Neural progenitor cell (in vitro differentiated cells): ENCODE measurements at regions not wholly inside any gene's neighbourhood (a gene's known extent, or its start where the extent isn't known, plus 50 kb on each side); places are given as distances from the start of the nearest gene placed in this dataset.

Experiments
- DNase-seq: peaks from one replicate; pipeline ENCODE4 v3.0.0-alpha.2; 2016; ENCODE audit warnings: low spot score
- H2AFZ ChIP-seq: fragments of 200-600 bp; sonication (generic); replicated peaks from 2 replicates; pipeline ENCODE4 v1.6.1; 2016; ENCODE audit warnings: antibody characterized with exemption
- H3F3A ChIP-seq: fragments of 200-600 bp; sonication (generic); 2 replicates; pipeline ENCODE4 v1.6.1; 2016; ENCODE audit warnings: antibody characterized with exemption, low read depth
- H3K27ac ChIP-seq: fragments of 200-600 bp; sonication (generic); 2 replicates; pipeline ENCODE4 v1.5.1; 2016; ENCODE audit warnings: mild to moderate bottlenecking
- H3K27me3 ChIP-seq: fragments of 200-600 bp; sonication (generic); 2 replicates; pipeline ENCODE4 v1.6.1; 2016; ENCODE audit warnings: mild to moderate bottlenecking, moderate library complexity
- H3K36me3 ChIP-seq: fragments of 200-600 bp; sonication (generic); 2 replicates; pipeline ENCODE4 v1.5.1; 2016
- H3K4me1 ChIP-seq: fragments of 200-600 bp; sonication (generic); 2 replicates; pipeline ENCODE4 v1.6.1; 2016; ENCODE audit warnings: mixed run types
- H3K4me2 ChIP-seq: fragments of 200-600 bp; sonication (generic); 2 replicates; pipeline ENCODE4 v1.6.1; 2016
- H3K4me3 ChIP-seq: fragments of 200-600 bp; sonication (generic); 2 replicates; pipeline ENCODE4 v1.5.1; 2016
- H3K79me2 ChIP-seq: fragments of 200-600 bp; sonication (generic); 2 replicates; pipeline ENCODE4 v1.6.1; 2016; ENCODE audit warnings: low read depth
- H3K9ac ChIP-seq: fragments of 200-600 bp; sonication (generic); 2 replicates; pipeline ENCODE4 v1.6.1; 2016
- H3K9me3 ChIP-seq: fragments of 200-600 bp; sonication (generic); 2 replicates; pipeline ENCODE4 v1.5.1; 2016; ENCODE audit warnings: low read depth
- H4K20me1 ChIP-seq: fragments of 200-600 bp; sonication (generic); 2 replicates; pipeline ENCODE4 v1.6.1; 2016; ENCODE audit warnings: low read depth
- H3K27ac Mint-ChIP-seq: 3 replicates; pipeline ENCODE4 v1.8.0; 2021; ENCODE audit warnings: mixed read lengths
- H3K27me3 Mint-ChIP-seq: 2 replicates; pipeline ENCODE4 v1.8.0; 2022; ENCODE audit warnings: low read depth, mild to moderate bottlenecking, inconsistent platforms, moderate library complexity, mixed read lengths; ENCODE audit not compliant: insufficient read depth
- H3K36me3 Mint-ChIP-seq: 3 replicates; pipeline ENCODE4 v1.8.0; 2021; ENCODE audit warnings: mixed read lengths
- H3K4me1 Mint-ChIP-seq: 3 replicates; pipeline ENCODE4 v1.8.0; 2021; ENCODE audit warnings: mixed read lengths
- H3K4me3 Mint-ChIP-seq: 3 replicates; pipeline ENCODE4 v1.8.0; 2021; ENCODE audit warnings: mild to moderate bottlenecking, moderate library complexity, mixed read lengths
- H3K9me3 Mint-ChIP-seq: 3 replicates; pipeline ENCODE4 v1.8.0; 2020; ENCODE audit warnings: mixed read lengths
- CTCF ChIP-seq: fragments of 200-600 bp; sonication (generic); IDR thresholded peaks from 2 replicates; pipeline ENCODE4 v1.5.1; 2017; ENCODE audit warnings: antibody characterized with exemption, mild to moderate bottlenecking
- EZH2 ChIP-seq: fragments of 200-600 bp; sonication (generic); IDR thresholded peaks from 2 replicates; pipeline ENCODE4 v1.6.1; 2017; ENCODE audit warnings: antibody characterized with exemption, mild to moderate bottlenecking, moderate library complexity
- EZH2phosphoT487 ChIP-seq: fragments of 200-600 bp; sonication (generic); IDR thresholded peaks from 2 replicates; pipeline ENCODE4 v1.6.1; 2017; ENCODE audit warnings: antibody characterized with exemption

- H3K79me2 ChIP-seq: no peaks in the 10 kb centered on the region
- peaks cover 2% of the 10 kb centered on the region for H3K9me3 Mint-ChIP-seq
- H3K4me3 Mint-ChIP-seq: no peak overlapping the region
- peaks cover 22% of the 10 kb centered on the region for H3K27me3 Mint-ChIP-seq
- peaks cover 20% of the 10 kb centered on the region for H3K4me1 Mint-ChIP-seq
- no peaks in the 10 kb centered on the region for H4K20me1 ChIP-seq
- H3F3A ChIP-seq: no peaks in the 10 kb centered on the region
- DNase-seq: no peak
- no peaks in the 10 kb centered on the region for H3K27me3 ChIP-seq
- H2AFZ ChIP-seq: no peak overlapping the region
- H3K36me3 Mint-ChIP-seq: no peaks in the 10 kb centered on the region
- no peak overlapping the region for H3K9ac ChIP-seq
- TF ChIP-seq EZH2phosphoT487 (no peak), EZH2 (no peak), CTCF (no peak)
- no peak overlapping the region for H3K4me3 ChIP-seq
- peaks cover 13% of the 10 kb centered on the region for H3K4me1 ChIP-seq
- H3K9me3 ChIP-seq: no peaks in the 10 kb centered on the region
- no peak overlapping the region for H3K27ac ChIP-seq
- H3K36me3 ChIP-seq: no peaks in the 10 kb centered on the region
- no peak overlapping the region for H3K4me2 ChIP-seq
- no peak overlapping the region for H3K27ac Mint-ChIP-seq
Observed at GRCh38 chr3:44110648-44111047, 131.0 kb upstream of the TOPAZ1 start.

GRCh38 chr3:44111482-44111881 lies 130.2 kb upstream of the TOPAZ1 start:
- H3K4me1 Mint-ChIP-seq: peaks cover 12% of the 10 kb centered on the region

GRCh38 chr3:44114142-44114541 lies 127.5 kb upstream of the TOPAZ1 start:
- DNase-seq: peak; percentile 70
- Histone ChIP-seq H3K4me1 (no peaks in the 10 kb centered on the region), H3K36me3 (no peaks in the 10 kb centered on the region), H3K4me3 (no peak overlapping the region), H3K79me2 (no peaks in the 10 kb centered on the region), H3K9ac (no peak overlapping the region), H2AFZ (no peak overlapping the region), H3K9me3 (no peaks in the 10 kb centered on the region), H3K27ac (no peak overlapping the region), H3K4me2 (no peak overlapping the region), H3K27me3 (no peaks in the 10 kb centered on the region), H4K20me1 (no peaks in the 10 kb centered on the region), H3F3A (no peaks in the 10 kb centered on the region)
- Mint-ChIP-seq H3K27ac (no peak overlapping the region), H3K4me1 (peaks cover 6% of the 10 kb centered on the region), H3K27me3 (peaks cover 20% of the 10 kb centered on the region), H3K4me3 (no peak overlapping the region), H3K36me3 (no peaks in the 10 kb centered on the region), H3K9me3 (peaks cover 2% of the 10 kb centered on the region)
- TF ChIP-seq EZH2phosphoT487 (no peak), EZH2 (no peak), CTCF (peak; percentile 65)

More at GRCh38 chr3:44111482-44111881, 130.2 kb upstream of the TOPAZ1 start:
- no peaks in the 10 kb centered on the region for H3K9me3 ChIP-seq
- H3K4me2 ChIP-seq: no peak overlapping the region
- peaks cover 6% of the 10 kb centered on the region for H3K4me1 ChIP-seq
- H3K9ac ChIP-seq: no peak overlapping the region
- no peak overlapping the region for H3K4me3 Mint-ChIP-seq
- H3K79me2 ChIP-seq: no peaks in the 10 kb centered on the region
- H3K27me3 ChIP-seq: no peaks in the 10 kb centered on the region
- no peak for DNase-seq
- TF ChIP-seq CTCF: no peak
- no peak for TF ChIP-seq EZH2
- no peak for TF ChIP-seq EZH2phosphoT487
- H3F3A ChIP-seq: no peaks in the 10 kb centered on the region
- H3K36me3 Mint-ChIP-seq: no peaks in the 10 kb centered on the region
- peaks cover 2% of the 10 kb centered on the region for H3K9me3 Mint-ChIP-seq
- H3K27ac ChIP-seq: no peak overlapping the region
- H3K27ac Mint-ChIP-seq: no peak overlapping the region
- H4K20me1 ChIP-seq: no peaks in the 10 kb centered on the region
- peaks cover 27% of the 10 kb centered on the region for H3K27me3 Mint-ChIP-seq
- no peaks in the 10 kb centered on the region for H3K36me3 ChIP-seq
- H2AFZ ChIP-seq: no peak overlapping the region
- no peak overlapping the region for H3K4me3 ChIP-seq

GRCh38 chr3:44117239-44117638 lies 124.4 kb upstream of the TOPAZ1 start:
- Histone ChIP-seq H2AFZ (no peak overlapping the region), H3K4me2 (no peak overlapping the region), H3F3A (no peaks in the 10 kb centered on the region), H3K9me3 (no peaks in the 10 kb centered on the region), H3K27ac (no peak overlapping the region), H3K4me1 (no peaks in the 10 kb centered on the region), H3K9ac (no peak overlapping the region), H3K27me3 (no peaks in the 10 kb centered on the region), H3K36me3 (no peaks in the 10 kb centered on the region), H3K79me2 (no peaks in the 10 kb centered on the region), H4K20me1 (no peaks in the 10 kb centered on the region), H3K4me3 (no peak overlapping the region)
- no peak overlapping the region for H3K27ac Mint-ChIP-seq
- H3K36me3 Mint-ChIP-seq: no peaks in the 10 kb centered on the region
- H3K4me3 Mint-ChIP-seq: no peak overlapping the region
- H3K9me3 Mint-ChIP-seq: no peaks in the 10 kb centered on the region
- H3K27me3 Mint-ChIP-seq: peaks cover 8% of the 10 kb centered on the region
- H3K4me1 Mint-ChIP-seq: peaks cover 2% of the 10 kb centered on the region
- peak; percentile 20 for DNase-seq
- TF ChIP-seq EZH2 (no peak), EZH2phosphoT487 (no peak), CTCF (no peak)
